A673 (cell line): ENCODE measurements at regions not wholly inside any gene's neighbourhood (a gene's known extent, or its start where the extent isn't known, plus 50 kb on each side); places are given as distances from the start of the nearest gene placed in this dataset.

Experiments used
- BruUV-seq: library from RNA; stranded (reverse); fragments of 400-500 nt; replicated peaks from 2 replicates; lab custom pipeline; 2021; lab: Mats Ljungman, UMichigan
- CTCF ChIA-PET: fragments of 300-600 bp; sonication (Branson Sonifier 250); formaldehyde crosslinking; loops from one replicate; lab custom pipeline; 2022; ENCODE audit warnings: antibody characterized with exemption; lab: Charles Lee
- POLR2A ChIA-PET: fragments of 300-600 bp; sonication (Branson Sonifier 250); formaldehyde crosslinking; loops from one replicate; lab custom pipeline; 2022; ENCODE audit warnings: antibody characterized with exemption; ENCODE audit not compliant: low non-redundant PET; lab: Charles Lee
- DNase-seq: peaks from one replicate; pipeline ENCODE4 v3.0.0-alpha.2; 2015; ENCODE audit warnings: low spot score
- H3K27ac ChIP-seq: fragments of 200-600 bp; sonication (generic); 2 replicates; pipeline ENCODE4 v1.5.1; 2016; ENCODE audit warnings: mixed run types, low read depth, mild to moderate bottlenecking, mixed read lengths, antibody characterized with exemption, low read length; ENCODE audit not compliant: poor library complexity, severe bottlenecking
- H3K27me3 ChIP-seq: fragments of 200-600 bp; sonication (generic); replicated peaks from 2 replicates; pipeline ENCODE4 v1.6.1; 2017; ENCODE audit warnings: mixed run types, low read depth, mild to moderate bottlenecking, mixed read lengths, antibody characterized with exemption, low read length; ENCODE audit not compliant: insufficient read depth, poor library complexity
- H3K36me3 ChIP-seq: fragments of 200-600 bp; sonication (generic); 2 replicates; pipeline ENCODE4 v1.6.1; 2016; ENCODE audit warnings: mixed run types, mild to moderate bottlenecking, mixed read lengths, antibody characterized with exemption, low read length; ENCODE audit not compliant: insufficient read depth, poor library complexity, severe bottlenecking
- H3K4me1 ChIP-seq: fragments of 200-600 bp; sonication (generic); 2 replicates; pipeline ENCODE4 v1.6.1; 2017; ENCODE audit warnings: mixed run types, mild to moderate bottlenecking, mixed read lengths, antibody characterized with exemption, low read length; ENCODE audit not compliant: insufficient read depth, poor library complexity, severe bottlenecking
- H3K4me3 ChIP-seq: fragments of 200-600 bp; sonication (generic); 2 replicates; pipeline ENCODE4 v1.5.1; 2016; ENCODE audit warnings: low read depth, mixed run types, mild to moderate bottlenecking, mixed read lengths, low read length; ENCODE audit not compliant: poor library complexity, severe bottlenecking
- H3K9me3 ChIP-seq: fragments of 200-600 bp; sonication (generic); 2 replicates; pipeline ENCODE4 v1.6.1; 2016; ENCODE audit warnings: mixed run types, low read depth, mild to moderate bottlenecking, mixed read lengths, antibody characterized with exemption, low read length; ENCODE audit not compliant: poor library complexity, severe bottlenecking
- EZH2 ChIP-seq: fragments of 200-600 bp; sonication (generic); IDR thresholded peaks from 2 replicates; pipeline ENCODE4 v1.6.1; 2017; ENCODE audit warnings: borderline replicate concordance, low read depth, mild to moderate bottlenecking, mixed read lengths, antibody characterized with exemption, low read length; ENCODE audit not compliant: poor library complexity, severe bottlenecking
- intact Hi-C: fragments of 100-400 bp; cut with micrococcal nuclease; formaldehyde crosslinking; loops from one replicate; pipeline ENCODE4 v1.10.0; 2022; ENCODE audit not compliant: unreplicated experiment
- TF ChIP-seq, protein P1 (sequence below): fragments of 300-800, 200-600 bp; sonication (generic); conservative IDR thresholded peaks from 2 replicates; pipeline ENCODE4 v1.5.1; 2017; ENCODE audit warnings: low read depth, mild to moderate bottlenecking, antibody characterized with exemption, low read length, moderate library complexity, mixed read lengths

DNA sequence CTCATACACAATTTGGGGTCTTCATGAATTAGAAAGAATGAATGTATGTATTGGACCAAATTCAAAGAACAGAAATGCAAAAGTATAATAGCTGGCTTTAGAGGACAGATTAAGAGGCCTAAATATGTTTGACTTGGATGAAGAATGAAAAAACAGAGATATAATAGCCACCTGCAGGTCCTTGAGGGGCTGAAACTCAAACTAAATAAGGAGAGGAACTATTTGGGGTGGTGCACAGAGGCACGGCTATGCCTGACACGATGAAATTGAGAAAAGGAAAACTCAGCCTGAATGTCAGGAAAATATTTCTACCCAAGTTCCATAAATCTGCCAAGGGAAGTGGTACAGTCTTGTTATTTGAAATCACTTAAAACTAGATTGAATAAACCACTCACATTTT lies 222.9 kb upstream of the DDHD1 start:
- Histone ChIP-seq H3K4me1 (no peaks in the 10 kb centered on the region), H3K36me3 (no peaks in the 10 kb centered on the region)
- intact Hi-C loops, result no loop called here

DNA sequence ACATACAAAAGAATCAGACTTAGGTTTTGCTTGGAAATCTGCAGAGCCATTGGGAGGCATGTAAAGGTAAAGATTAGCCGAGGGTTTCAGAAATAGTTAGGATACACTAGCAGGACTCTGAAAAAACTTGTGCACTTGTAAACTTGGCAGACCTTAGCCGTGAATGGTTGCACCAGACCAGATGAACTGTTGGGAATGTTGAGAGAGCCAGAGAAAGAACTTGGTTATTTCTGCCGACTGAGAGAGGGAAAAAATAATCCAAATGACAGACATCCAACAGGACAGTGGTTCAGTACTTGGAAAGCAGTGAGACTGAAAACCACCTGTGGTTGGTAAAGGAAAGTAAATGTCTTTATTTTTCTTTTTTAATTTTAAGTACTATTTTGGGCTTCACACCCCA lies 222.5 kb upstream of the DDHD1 start:
- TF ChIP-seq, protein P1, sequence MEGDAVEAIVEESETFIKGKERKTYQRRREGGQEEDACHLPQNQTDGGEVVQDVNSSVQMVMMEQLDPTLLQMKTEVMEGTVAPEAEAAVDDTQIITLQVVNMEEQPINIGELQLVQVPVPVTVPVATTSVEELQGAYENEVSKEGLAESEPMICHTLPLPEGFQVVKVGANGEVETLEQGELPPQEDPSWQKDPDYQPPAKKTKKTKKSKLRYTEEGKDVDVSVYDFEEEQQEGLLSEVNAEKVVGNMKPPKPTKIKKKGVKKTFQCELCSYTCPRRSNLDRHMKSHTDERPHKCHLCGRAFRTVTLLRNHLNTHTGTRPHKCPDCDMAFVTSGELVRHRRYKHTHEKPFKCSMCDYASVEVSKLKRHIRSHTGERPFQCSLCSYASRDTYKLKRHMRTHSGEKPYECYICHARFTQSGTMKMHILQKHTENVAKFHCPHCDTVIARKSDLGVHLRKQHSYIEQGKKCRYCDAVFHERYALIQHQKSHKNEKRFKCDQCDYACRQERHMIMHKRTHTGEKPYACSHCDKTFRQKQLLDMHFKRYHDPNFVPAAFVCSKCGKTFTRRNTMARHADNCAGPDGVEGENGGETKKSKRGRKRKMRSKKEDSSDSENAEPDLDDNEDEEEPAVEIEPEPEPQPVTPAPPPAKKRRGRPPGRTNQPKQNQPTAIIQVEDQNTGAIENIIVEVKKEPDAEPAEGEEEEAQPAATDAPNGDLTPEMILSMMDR, result no peak
- TF ChIP-seq EZH2, result no peak
- ChIA-PET POLR2A (no interaction called here), CTCF (no interaction called here)
- no peak for DNase-seq
- Histone ChIP-seq H3K27me3 (peaks cover 13% of the 10 kb centered on the region), H3K4me3 (no peak overlapping the region), H3K9me3 (no peaks in the 10 kb centered on the region), H3K36me3 (no peaks in the 10 kb centered on the region), H3K4me1 (no peaks in the 10 kb centered on the region), H3K27ac (no peak overlapping the region)
- intact Hi-C loops, result no loop called here
- BruUV-seq, result no TSS peak

More for the DNA sequence above, 222.9 kb upstream of the DDHD1 start:
- ChIA-PET POLR2A (no interaction called here), CTCF (no interaction called here)
- Histone ChIP-seq H3K27me3 (peaks cover 13% of the 10 kb centered on the region), H3K9me3 (no peaks in the 10 kb centered on the region), H3K4me3 (no peak overlapping the region), H3K27ac (no peak overlapping the region)
- BruUV-seq, result no TSS peak
- TF ChIP-seq, protein P1, result no peak
- TF ChIP-seq EZH2, result no peak
- DNase-seq, result no peak

DNA sequence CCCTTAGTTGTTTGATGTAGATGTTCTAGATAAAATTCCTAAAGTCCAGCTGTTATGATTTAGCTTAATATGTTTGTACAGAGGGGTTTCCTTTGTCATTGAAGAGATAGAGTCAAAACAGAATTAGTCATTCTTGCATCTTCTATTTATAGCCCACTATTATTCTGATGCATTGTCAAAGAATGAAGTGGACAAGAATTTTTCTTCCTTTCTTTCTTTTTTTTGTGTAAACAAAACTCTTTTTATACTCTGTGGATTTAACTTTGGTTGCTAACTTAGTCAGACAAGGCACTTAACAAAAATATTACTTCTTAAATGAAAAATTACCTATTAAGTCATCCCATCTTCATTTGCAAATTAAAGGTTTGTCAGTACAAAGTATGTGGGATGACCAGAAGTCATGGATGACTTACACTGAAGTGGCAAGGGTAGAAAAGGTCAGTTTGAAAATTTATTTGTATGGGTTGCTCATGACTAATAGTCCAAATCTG lies 215.6 kb upstream of the DDHD1 start:
- intact Hi-C loops, result no loop called here
- TF ChIP-seq EZH2, result no peak
- TF ChIP-seq, protein P1, result no peak
- POLR2A ChIA-PET, result no interaction called here
- H3K27me3 ChIP-seq, result no peaks in the 10 kb centered on the region
- H3K9me3 ChIP-seq, result no peaks in the 10 kb centered on the region
- no peaks in the 10 kb centered on the region for H3K4me1 ChIP-seq
- no peak overlapping the region for H3K4me3 ChIP-seq
- no peak overlapping the region for H3K27ac ChIP-seq
- no TSS peak for BruUV-seq
- CTCF ChIA-PET, result no interaction called here
- no peak for DNase-seq
- no peaks in the 10 kb centered on the region for H3K36me3 ChIP-seq
